ENCODE measurements at regions not wholly inside any gene's neighbourhood (a gene's known extent, or its start where the extent isn't known, plus 50 kb on each side); places are given as distances from the start of the nearest gene placed in this dataset.

DNA sequence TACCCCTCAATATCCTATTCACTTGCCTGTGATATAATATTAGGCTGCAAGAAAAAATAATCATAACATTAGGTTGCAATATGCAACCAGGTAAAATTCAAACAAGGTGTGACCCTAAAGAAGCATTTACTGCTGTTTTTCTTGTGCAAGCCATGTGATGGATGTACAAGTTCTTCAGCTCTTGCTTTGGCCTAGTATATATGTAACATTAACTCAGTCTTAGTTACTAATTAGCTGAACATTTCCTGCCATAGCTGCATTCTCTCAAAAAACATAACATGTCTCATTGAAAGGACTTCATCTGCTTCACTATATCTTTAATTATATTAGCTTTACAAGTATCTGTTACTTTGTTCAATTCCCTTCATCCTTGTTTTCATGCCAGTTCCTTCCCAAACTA is 406.8 kb upstream of the HTR2A start:
- TF ChIP-seq CTCF (conservative IDR thresholded peaks at IDR 0.05) (no peak), ZFX (IDR thresholded peaks at IDR 0.05) (no peak)

Measured in C4-2B (cell line).